OCI-LY3 (cell line): ENCODE measurements at regions not wholly inside any gene's neighbourhood (a gene's known extent, or its start where the extent isn't known, plus 50 kb on each side); places are given as distances from the start of the nearest gene placed in this dataset.

Source experiments
- H2AFZ ChIP-seq: fragments of 200-600, 300-600 bp; shearing (Covaris generic); 2 replicates; pipeline ENCODE4 v1.6.0; 2014; ENCODE audit warnings: antibody characterized with exemption, low read depth, low read length
- H3K27ac ChIP-seq: fragments of 200-600, 300-600 bp; sonication (generic); 2 replicates; pipeline ENCODE4 v1.5.1; 2014; ENCODE audit warnings: mild to moderate bottlenecking, low read length, moderate library complexity, mixed read lengths
- H3K27me3 ChIP-seq: fragments of 200-600, 300-600 bp; sonication (generic); 2 replicates; pipeline ENCODE4 v1.6.1; 2014; ENCODE audit warnings: low read depth, low read length, mixed read lengths
- H3K36me3 ChIP-seq: fragments of 200-600, 300-600 bp; sonication (generic); replicated peaks from 2 replicates; pipeline ENCODE3; 2014; ENCODE audit warnings: low read depth, low read length, mixed read lengths
- H3K4me1 ChIP-seq: fragments of 300-600, 200-600 bp; sonication (generic); 2 replicates; pipeline ENCODE4 v1.6.1; 2014; ENCODE audit warnings: low read length, mixed read lengths
- H3K4me2 ChIP-seq: fragments of 200-600, 300-600 bp; sonication (generic); 2 replicates; pipeline ENCODE4 v1.6.1; 2014; ENCODE audit warnings: low read length, mixed read lengths
- H3K4me3 ChIP-seq: fragments of 300-600, 200-600 bp; sonication (generic); 2 replicates; pipeline ENCODE4 v1.5.1; 2014; ENCODE audit warnings: antibody characterized with exemption, mild to moderate bottlenecking, low read length, moderate library complexity
- H3K79me2 ChIP-seq: fragments of 300-600, 200-600 bp; shearing (Covaris generic); 2 replicates; pipeline ENCODE4 v1.6.1; 2014; ENCODE audit warnings: mild to moderate bottlenecking, low read length, mixed read lengths
- H3K9ac ChIP-seq: fragments of 300-600, 200-600 bp; shearing (Covaris generic); 2 replicates; pipeline ENCODE4 v1.6.0; 2014; ENCODE audit warnings: mild to moderate bottlenecking, low read length, moderate library complexity
- H3K9me3 ChIP-seq: fragments of 200-600, 300-600 bp; shearing (Covaris generic); 2 replicates; pipeline ENCODE4 v1.6.1; 2014; ENCODE audit warnings: low read length, mixed read lengths; ENCODE audit not compliant: insufficient read depth
- H4K20me1 ChIP-seq: fragments of 200-600, 300-600 bp; sonication (generic); 2 replicates; pipeline ENCODE4 v1.6.1; 2016; ENCODE audit warnings: low read length, mixed read lengths; ENCODE audit not compliant: insufficient read depth
- EZH2phosphoT487 ChIP-seq: fragments of 200-600 bp; shearing (Covaris generic); IDR thresholded peaks from 2 replicates; pipeline ENCODE4 v1.6.1; 2018; ENCODE audit warnings: antibody characterized with exemption, mixed run types, low read depth
- TF ChIP-seq, protein P1 (sequence below): fragments of 200-600, 300-600 bp; sonication (generic); IDR thresholded peaks from 2 replicates; pipeline ENCODE4 v1.5.1; 2014; ENCODE audit warnings: antibody characterized with exemption, low read length, low read depth

- Histone ChIP-seq H3K4me1 (no peaks in the 10 kb centered on the region), H4K20me1 (no peaks in the 10 kb centered on the region), H3K4me2 (no peak overlapping the region), H2AFZ (no peak overlapping the region), H3K36me3 (no peaks in the 10 kb centered on the region), H3K27me3 (no peaks in the 10 kb centered on the region), H3K4me3 (no peak overlapping the region), H3K9me3 (no peaks in the 10 kb centered on the region), H3K79me2 (no peaks in the 10 kb centered on the region), H3K9ac (no peak overlapping the region), H3K27ac (no peak overlapping the region)
- TF ChIP-seq, protein P1, sequence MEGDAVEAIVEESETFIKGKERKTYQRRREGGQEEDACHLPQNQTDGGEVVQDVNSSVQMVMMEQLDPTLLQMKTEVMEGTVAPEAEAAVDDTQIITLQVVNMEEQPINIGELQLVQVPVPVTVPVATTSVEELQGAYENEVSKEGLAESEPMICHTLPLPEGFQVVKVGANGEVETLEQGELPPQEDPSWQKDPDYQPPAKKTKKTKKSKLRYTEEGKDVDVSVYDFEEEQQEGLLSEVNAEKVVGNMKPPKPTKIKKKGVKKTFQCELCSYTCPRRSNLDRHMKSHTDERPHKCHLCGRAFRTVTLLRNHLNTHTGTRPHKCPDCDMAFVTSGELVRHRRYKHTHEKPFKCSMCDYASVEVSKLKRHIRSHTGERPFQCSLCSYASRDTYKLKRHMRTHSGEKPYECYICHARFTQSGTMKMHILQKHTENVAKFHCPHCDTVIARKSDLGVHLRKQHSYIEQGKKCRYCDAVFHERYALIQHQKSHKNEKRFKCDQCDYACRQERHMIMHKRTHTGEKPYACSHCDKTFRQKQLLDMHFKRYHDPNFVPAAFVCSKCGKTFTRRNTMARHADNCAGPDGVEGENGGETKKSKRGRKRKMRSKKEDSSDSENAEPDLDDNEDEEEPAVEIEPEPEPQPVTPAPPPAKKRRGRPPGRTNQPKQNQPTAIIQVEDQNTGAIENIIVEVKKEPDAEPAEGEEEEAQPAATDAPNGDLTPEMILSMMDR, result no peak
- TF ChIP-seq EZH2phosphoT487, result no peak
Observed at GRCh38 chr12:114592946-114593345, 91.0 kb downstream of the TBX3 start.

DNA sequence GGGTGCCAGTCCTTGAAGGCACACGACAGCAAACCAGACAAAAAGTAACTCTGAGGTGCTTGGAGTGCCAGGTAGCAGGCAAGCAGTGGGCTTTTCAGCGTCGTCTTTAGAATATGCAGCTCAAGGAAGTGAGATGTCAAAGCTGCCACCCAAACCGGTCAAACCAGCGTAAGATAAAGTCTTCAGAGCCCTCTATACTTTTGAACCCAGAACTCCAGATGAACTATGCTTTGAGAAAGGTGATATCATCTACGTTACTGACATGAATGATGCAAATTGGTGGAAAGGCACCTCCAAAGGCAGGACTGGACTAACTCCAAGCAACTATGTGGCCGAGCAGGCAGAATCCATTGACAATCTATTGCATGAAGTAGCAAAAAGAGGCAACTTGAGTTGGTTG lies 95.9 kb downstream of the TBX3 start:
- H3K79me2 ChIP-seq, result no peaks in the 10 kb centered on the region

DNA sequence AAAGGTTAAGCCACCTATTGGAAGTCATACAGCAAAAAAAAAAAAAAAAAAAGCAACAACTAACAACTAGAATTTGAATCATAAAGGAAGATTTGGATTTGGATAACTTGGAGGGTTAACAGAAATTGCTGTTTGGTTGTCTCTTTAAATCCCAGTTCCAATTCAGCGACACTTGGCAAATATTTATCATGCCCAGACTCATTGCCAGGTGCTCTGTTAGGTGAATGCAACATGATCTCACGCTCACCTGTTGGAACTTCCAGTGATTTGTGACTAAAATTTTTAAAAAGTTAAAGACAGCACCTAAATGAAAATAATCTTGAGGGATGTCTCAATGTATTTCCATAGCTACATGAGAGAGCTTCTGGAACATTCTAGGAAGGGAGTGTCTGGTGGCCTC lies 103.7 kb downstream of the TBX3 start:
- no peak for TF ChIP-seq EZH2phosphoT487
- TF ChIP-seq, protein P1, result no peak
- H4K20me1 ChIP-seq, result no peaks in the 10 kb centered on the region
- no peak overlapping the region for H3K4me2 ChIP-seq
- no peaks in the 10 kb centered on the region for H3K4me1 ChIP-seq
- no peak overlapping the region for H2AFZ ChIP-seq
- no peak overlapping the region for H3K9ac ChIP-seq
- no peaks in the 10 kb centered on the region for H3K36me3 ChIP-seq
- H3K27me3 ChIP-seq, result no peaks in the 10 kb centered on the region; the same call in 1 of the 2 replicates
- H3K79me2 ChIP-seq, result no peaks in the 10 kb centered on the region
- H3K27ac ChIP-seq, result no peak overlapping the region
- H3K4me3 ChIP-seq, result no peak overlapping the region
- no peaks in the 10 kb centered on the region for H3K9me3 ChIP-seq

More for the DNA sequence above, 95.9 kb downstream of the TBX3 start:
- Histone ChIP-seq H3K27me3 (no peaks in the 10 kb centered on the region), H3K36me3 (no peaks in the 10 kb centered on the region), H2AFZ (no peak overlapping the region), H3K27ac (no peak overlapping the region), H4K20me1 (no peaks in the 10 kb centered on the region), H3K4me1 (no peaks in the 10 kb centered on the region), H3K4me3 (no peak overlapping the region), H3K9me3 (no peaks in the 10 kb centered on the region), H3K9ac (no peak overlapping the region), H3K4me2 (no peak overlapping the region)
- no peak for TF ChIP-seq EZH2phosphoT487
- TF ChIP-seq, protein P1, result no peak

- Histone ChIP-seq H3K9me3 (no peaks in the 10 kb centered on the region), H3K4me1 (no peaks in the 10 kb centered on the region), H3K27ac (no peak overlapping the region), H3K79me2 (no peaks in the 10 kb centered on the region), H3K27me3 (no peaks in the 10 kb centered on the region; the same call in 1 of the 2 replicates), H3K4me2 (no peak overlapping the region), H3K9ac (no peak overlapping the region), H4K20me1 (no peaks in the 10 kb centered on the region), H3K4me3 (no peak overlapping the region), H2AFZ (no peak overlapping the region), H3K36me3 (no peaks in the 10 kb centered on the region)
- no peak for TF ChIP-seq EZH2phosphoT487
- TF ChIP-seq, protein P1, result no peak
Observed at GRCh38 chr12:114579389-114579788, 104.6 kb downstream of the TBX3 start.
